ENCODE measurements at regions not wholly inside any gene's neighbourhood (a gene's known extent, or its start where the extent isn't known, plus 50 kb on each side); places are given as distances from the start of the nearest gene placed in this dataset.

DNA sequence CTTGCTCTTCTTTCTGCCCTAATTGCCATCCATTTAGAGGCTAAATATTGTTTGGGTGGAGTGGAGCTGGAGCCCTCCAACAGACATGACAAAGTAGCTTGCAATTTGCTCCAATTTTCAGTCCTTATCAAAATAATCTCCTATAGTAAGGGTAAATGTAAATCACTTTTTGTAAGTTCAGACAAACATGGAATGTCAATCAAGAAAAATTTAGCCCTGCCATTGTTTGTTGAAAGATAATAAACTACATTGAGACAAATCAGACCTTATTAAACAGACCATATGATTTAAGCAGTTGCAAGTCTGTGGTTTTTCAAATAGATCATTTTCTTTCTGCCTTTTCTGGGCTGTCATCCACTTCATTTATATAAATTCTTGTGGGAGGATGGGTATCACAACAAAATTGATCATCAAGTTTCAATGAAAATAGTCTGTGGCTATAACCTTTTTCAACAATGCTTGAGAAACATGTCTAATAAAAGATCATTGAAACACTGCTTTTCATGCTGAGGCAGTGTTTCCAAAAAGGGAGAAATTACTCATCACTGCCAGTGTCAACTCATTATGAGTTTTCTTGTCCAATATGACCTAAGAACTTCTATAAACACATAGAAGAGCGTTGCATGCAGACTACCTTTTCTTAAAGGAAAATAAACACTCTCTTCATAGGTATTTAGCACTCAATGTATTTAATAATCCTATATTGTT is 1152.0 kb upstream of the B3GALT2 start:
- Mint-ChIP-seq H3K27me3 (no peaks in the 10 kb centered on the region), H3K4me3 (no peak overlapping the region), H3K9me3 (no peaks in the 10 kb centered on the region), H3K27ac (no peak overlapping the region), H3K36me3 (no peaks in the 10 kb centered on the region), H3K4me1 (no peaks in the 10 kb centered on the region)
- Histone ChIP-seq H3K4me3 (ENCODE audit: low read depth, low read length) (no peak overlapping the region), H3K36me3 (ENCODE audit: control insufficient read depth, insufficient read depth, low read length) (no peaks in the 10 kb centered on the region), H3K4me1 (ENCODE audit: control insufficient read depth, insufficient read depth, low read length, poor library complexity, severe bottlenecking) (no peaks in the 10 kb centered on the region), H3K27ac (ENCODE audit: insufficient read depth, low read length, poor library complexity, severe bottlenecking) (no peak overlapping the region), H3K27me3 (ENCODE audit: control insufficient read depth, insufficient read depth, low read length) (no peaks in the 10 kb centered on the region), H3K9me3 (ENCODE audit: control insufficient read depth in 2 of 2, low read length in 2 of 2) (no peaks in the 10 kb centered on the region)
- DNase-seq: peak in 1 of 3 donors; percentile 26
- no peak for ATAC-seq (ENCODE audit: low read depth in 2 of 2)

DNA sequence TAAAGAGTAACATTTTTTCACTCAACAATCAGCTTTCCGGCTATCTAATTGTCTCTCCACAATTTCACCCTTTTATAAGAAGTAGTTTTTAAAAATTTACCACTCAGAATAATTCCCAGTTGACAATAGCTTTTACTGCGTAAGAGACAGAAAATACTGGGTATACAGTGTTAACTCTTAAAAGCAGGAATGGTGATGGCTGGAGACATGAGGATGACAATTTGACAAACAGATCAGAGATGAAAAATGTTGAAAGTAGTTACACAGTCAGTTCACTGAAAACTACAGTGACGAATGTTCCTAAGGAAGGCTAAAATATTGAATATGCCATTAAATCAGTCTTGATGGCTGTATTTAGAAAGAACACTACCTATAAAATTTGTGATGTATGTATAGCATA is 1146.8 kb upstream of the B3GALT2 start:
- Histone ChIP-seq H3K36me3 (ENCODE audit: control insufficient read depth, insufficient read depth, low read length) (no peaks in the 10 kb centered on the region), H3K9me3 (ENCODE audit: control insufficient read depth in 2 of 2, low read length in 2 of 2) (no peaks in the 10 kb centered on the region), H3K4me1 (ENCODE audit: control insufficient read depth, insufficient read depth, low read length, poor library complexity, severe bottlenecking) (no peaks in the 10 kb centered on the region), H3K27me3 (ENCODE audit: control insufficient read depth, insufficient read depth, low read length) (no peaks in the 10 kb centered on the region), H3K4me3 (ENCODE audit: low read depth, low read length) (no peak overlapping the region), H3K27ac (ENCODE audit: insufficient read depth, low read length, poor library complexity, severe bottlenecking) (no peak overlapping the region)
- H3K27ac Mint-ChIP-seq: no peak overlapping the region
- ATAC-seq (ENCODE audit: low read depth in 2 of 2) (no peak), DNase-seq (no peak)
- H3K27me3 Mint-ChIP-seq: no peaks in the 10 kb centered on the region
- no peaks in the 10 kb centered on the region for H3K4me1 Mint-ChIP-seq
- no peak overlapping the region for H3K4me3 Mint-ChIP-seq
- no peaks in the 10 kb centered on the region for H3K9me3 Mint-ChIP-seq
- no peaks in the 10 kb centered on the region for H3K36me3 Mint-ChIP-seq

GRCh38 chr1:194331758-194332157 is 1145.3 kb upstream of the B3GALT2 start:
- H3K4me1 Mint-ChIP-seq: no peaks in the 10 kb centered on the region
- Histone ChIP-seq H3K9me3 (ENCODE audit: control insufficient read depth in 2 of 2, low read length in 2 of 2) (no peaks in the 10 kb centered on the region), H3K27me3 (ENCODE audit: control insufficient read depth, insufficient read depth, low read length) (no peaks in the 10 kb centered on the region), H3K27ac (ENCODE audit: insufficient read depth, low read length, poor library complexity, severe bottlenecking) (no peak overlapping the region), H3K36me3 (ENCODE audit: control insufficient read depth, insufficient read depth, low read length) (no peaks in the 10 kb centered on the region), H3K4me1 (ENCODE audit: control insufficient read depth, insufficient read depth, low read length, poor library complexity, severe bottlenecking) (no peaks in the 10 kb centered on the region), H3K4me3 (ENCODE audit: low read depth, low read length) (no peak overlapping the region)
- ATAC-seq (ENCODE audit: low read depth in 2 of 2): no peak
- DNase-seq: no peak
- no peak overlapping the region for H3K27ac Mint-ChIP-seq
- no peaks in the 10 kb centered on the region for H3K9me3 Mint-ChIP-seq
- no peaks in the 10 kb centered on the region for H3K27me3 Mint-ChIP-seq
- no peak overlapping the region for H3K4me3 Mint-ChIP-seq
- H3K36me3 Mint-ChIP-seq: no peaks in the 10 kb centered on the region

GRCh38 chr1:194322751-194323150 is 1136.3 kb upstream of the B3GALT2 start:
- Mint-ChIP-seq H3K27ac (no peak overlapping the region), H3K4me1 (no peaks in the 10 kb centered on the region), H3K27me3 (peaks cover 4% of the 10 kb centered on the region), H3K9me3 (no peaks in the 10 kb centered on the region), H3K36me3 (no peaks in the 10 kb centered on the region), H3K4me3 (no peak overlapping the region)
- Histone ChIP-seq H3K27ac (ENCODE audit: insufficient read depth, low read length, poor library complexity, severe bottlenecking) (no peak overlapping the region), H3K4me3 (ENCODE audit: low read depth, low read length) (no peak overlapping the region), H3K36me3 (ENCODE audit: control insufficient read depth, insufficient read depth, low read length) (no peaks in the 10 kb centered on the region), H3K27me3 (ENCODE audit: control insufficient read depth, insufficient read depth, low read length) (no peaks in the 10 kb centered on the region), H3K4me1 (ENCODE audit: control insufficient read depth, insufficient read depth, low read length, poor library complexity, severe bottlenecking) (no peaks in the 10 kb centered on the region), H3K9me3 (ENCODE audit: control insufficient read depth in 2 of 2, low read length in 2 of 2) (no peaks in the 10 kb centered on the region)
- no peak for ATAC-seq (ENCODE audit: low read depth in 2 of 2)
- DNase-seq: no peak

- no peaks in the 10 kb centered on the region for H3K36me3 ChIP-seq (ENCODE audit: control insufficient read depth, insufficient read depth, low read length)
- H3K27ac ChIP-seq (ENCODE audit: insufficient read depth, low read length, poor library complexity, severe bottlenecking): no peak overlapping the region
- Mint-ChIP-seq H3K9me3 (peaks cover 0 to 4% (median 0%) of the 10 kb centered on the region in 7 donors), H3K4me3 (no peak overlapping the region), H3K36me3 (no peaks in the 10 kb centered on the region), H3K27ac (no peak overlapping the region), H3K4me1 (no peaks in the 10 kb centered on the region), H3K27me3 (peaks cover under 1% of the 10 kb centered on the region)
- no peaks in the 10 kb centered on the region for H3K4me1 ChIP-seq (ENCODE audit: control insufficient read depth, insufficient read depth, low read length, poor library complexity, severe bottlenecking)
- ATAC-seq (ENCODE audit: low read depth in 2 of 2): no peak
- DNase-seq: no peak
- H3K9me3 ChIP-seq (ENCODE audit: control insufficient read depth in 2 of 2, low read length in 2 of 2): no peaks in the 10 kb centered on the region
- no peak overlapping the region for H3K4me3 ChIP-seq (ENCODE audit: low read depth, low read length)
- no peaks in the 10 kb centered on the region for H3K27me3 ChIP-seq (ENCODE audit: control insufficient read depth, insufficient read depth, low read length)
Observed at GRCh38 chr1:194318790-194319280, 1132.4 kb upstream of the B3GALT2 start.

DNA sequence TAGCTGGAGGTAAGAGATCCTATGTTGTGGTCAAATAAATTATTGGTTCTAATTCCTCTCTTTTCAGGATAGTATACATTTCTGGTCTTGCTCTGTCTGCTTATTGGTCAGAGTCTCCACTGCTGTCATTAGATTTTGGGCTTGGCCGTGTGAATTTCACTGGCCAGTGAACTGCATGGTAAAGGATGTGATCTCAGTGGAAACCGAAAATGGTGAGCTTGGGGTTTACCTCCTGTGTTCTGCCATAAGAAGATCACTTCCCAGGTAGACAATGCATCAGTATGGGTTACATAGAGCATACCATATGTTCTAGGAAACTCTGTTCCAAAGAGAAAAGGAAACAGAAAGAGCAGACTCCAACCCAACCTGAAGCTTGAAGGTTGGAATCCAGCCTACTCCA is 1123.3 kb upstream of the B3GALT2 start:
- ATAC-seq (ENCODE audit: low read depth in 2 of 2): no peak
- H3K4me3 ChIP-seq (ENCODE audit: low read depth, low read length): no peak overlapping the region
- H3K9me3 ChIP-seq (ENCODE audit: control insufficient read depth in 2 of 2, low read length in 2 of 2): no peaks in the 10 kb centered on the region
- no peaks in the 10 kb centered on the region for H3K4me1 Mint-ChIP-seq
- H3K27me3 ChIP-seq (ENCODE audit: control insufficient read depth, insufficient read depth, low read length): no peaks in the 10 kb centered on the region
- H3K27ac Mint-ChIP-seq: no peak overlapping the region
- no peak overlapping the region for H3K27ac ChIP-seq (ENCODE audit: insufficient read depth, low read length, poor library complexity, severe bottlenecking)
- no peak for DNase-seq
- H3K36me3 ChIP-seq (ENCODE audit: control insufficient read depth, insufficient read depth, low read length): no peaks in the 10 kb centered on the region
- H3K36me3 Mint-ChIP-seq: no peaks in the 10 kb centered on the region
- no peaks in the 10 kb centered on the region for H3K4me1 ChIP-seq (ENCODE audit: control insufficient read depth, insufficient read depth, low read length, poor library complexity, severe bottlenecking)
- no peaks in the 10 kb centered on the region for H3K27me3 Mint-ChIP-seq
- H3K4me3 Mint-ChIP-seq: no peak overlapping the region
- peaks cover 0 to 1% (median 0%) of the 10 kb centered on the region in 7 donors for H3K9me3 Mint-ChIP-seq

DNA sequence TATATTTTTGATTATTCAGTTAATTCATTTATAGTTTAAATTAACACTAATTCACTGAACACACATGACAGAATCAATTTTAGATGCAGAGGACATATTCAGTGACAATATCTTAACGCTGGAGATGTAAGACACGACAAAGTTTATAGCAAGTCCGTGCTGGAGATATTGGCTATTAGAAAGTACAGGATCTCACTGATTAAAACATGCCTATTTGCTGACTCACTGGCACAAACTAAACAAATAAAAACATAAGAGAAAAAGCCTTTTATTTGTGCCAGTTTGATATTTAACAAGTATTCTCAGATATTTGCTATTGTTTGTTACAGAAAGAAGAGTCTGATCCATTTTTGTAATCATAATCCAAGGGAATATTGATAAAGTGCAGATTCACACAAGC is 1122.9 kb upstream of the B3GALT2 start:
- Mint-ChIP-seq H3K36me3 (no peaks in the 10 kb centered on the region), H3K27me3 (no peaks in the 10 kb centered on the region), H3K9me3 (peaks cover 0 to 1% (median 0%) of the 10 kb centered on the region in 7 donors), H3K27ac (no peak overlapping the region), H3K4me3 (no peak overlapping the region), H3K4me1 (no peaks in the 10 kb centered on the region)
- no peak for DNase-seq
- H3K27me3 ChIP-seq (ENCODE audit: control insufficient read depth, insufficient read depth, low read length): no peaks in the 10 kb centered on the region
- ATAC-seq (ENCODE audit: low read depth in 2 of 2): no peak
- H3K27ac ChIP-seq (ENCODE audit: insufficient read depth, low read length, poor library complexity, severe bottlenecking): no peak overlapping the region
- H3K9me3 ChIP-seq (ENCODE audit: control insufficient read depth in 2 of 2, low read length in 2 of 2): no peaks in the 10 kb centered on the region
- H3K4me3 ChIP-seq (ENCODE audit: low read depth, low read length): no peak overlapping the region
- no peaks in the 10 kb centered on the region for H3K4me1 ChIP-seq (ENCODE audit: control insufficient read depth, insufficient read depth, low read length, poor library complexity, severe bottlenecking)
- H3K36me3 ChIP-seq (ENCODE audit: control insufficient read depth, insufficient read depth, low read length): no peaks in the 10 kb centered on the region

- no peaks in the 10 kb centered on the region for H3K27me3 ChIP-seq (ENCODE audit: control insufficient read depth, insufficient read depth, low read length)
- no peaks in the 10 kb centered on the region for H3K36me3 ChIP-seq (ENCODE audit: control insufficient read depth, insufficient read depth, low read length)
- ATAC-seq (ENCODE audit: low read depth in 2 of 2): no peak
- Mint-ChIP-seq H3K9me3 (no peaks in the 10 kb centered on the region), H3K27me3 (peaks cover 5% of the 10 kb centered on the region), H3K4me1 (peaks cover 0 to 2% (median under 1%) of the 10 kb centered on the region in 4 donors), H3K36me3 (no peaks in the 10 kb centered on the region), H3K27ac (no peak overlapping the region), H3K4me3 (no peak overlapping the region)
- H3K4me1 ChIP-seq (ENCODE audit: control insufficient read depth, insufficient read depth, low read length, poor library complexity, severe bottlenecking): no peaks in the 10 kb centered on the region
- no peak overlapping the region for H3K27ac ChIP-seq (ENCODE audit: insufficient read depth, low read length, poor library complexity, severe bottlenecking)
- H3K4me3 ChIP-seq (ENCODE audit: low read depth, low read length): no peak overlapping the region
- DNase-seq: no peak
- H3K9me3 ChIP-seq (ENCODE audit: control insufficient read depth in 2 of 2, low read length in 2 of 2): no peaks in the 10 kb centered on the region
Observed at GRCh38 chr1:194300776-194301175, 1114.4 kb upstream of the B3GALT2 start.

Data from CD4-positive, CD25-positive, alpha-beta regulatory T cell (primary cell).